ENCODE measurements at regions not wholly inside any gene's neighbourhood (a gene's known extent, or its start where the extent isn't known, plus 50 kb on each side); places are given as distances from the start of the nearest gene placed in this dataset.

- no peak for DNase-seq (ENCODE audit: low read depth, low spot score)
Observed at GRCh38 chr11:91960770-91961169, 263.8 kb upstream of the FAT3 start.

- DNase-seq (ENCODE audit: low read depth, low spot score), result no peak
Observed at GRCh38 chr11:91959411-91959810, 265.2 kb upstream of the FAT3 start.

GRCh38 chr11:91956711-91957110, 267.9 kb upstream of the FAT3 start:
- no peak for DNase-seq (ENCODE audit: low read depth, low spot score)

GRCh38 chr11:91955206-91955605, 269.4 kb upstream of the FAT3 start:
- no peak for DNase-seq (ENCODE audit: low read depth, low spot score)

- no peak for DNase-seq (ENCODE audit: low read depth, low spot score)
Observed at GRCh38 chr11:91952056-91952455, 272.6 kb upstream of the FAT3 start.

- DNase-seq (ENCODE audit: low read depth, low spot score), result no peak
Observed at GRCh38 chr11:91947215-91947820, 277.3 kb upstream of the FAT3 start.

- DNase-seq (ENCODE audit: low read depth, low spot score), result no peak
Observed at GRCh38 chr11:91946397-91946951, 278.1 kb upstream of the FAT3 start.

- no peak for DNase-seq (ENCODE audit: low read depth, low spot score)
Observed at GRCh38 chr11:91935120-91935519, 289.5 kb upstream of the FAT3 start.

- no peak for DNase-seq (ENCODE audit: low read depth, low spot score)
Observed at GRCh38 chr11:91932151-91932821, 292.3 kb upstream of the FAT3 start.

GRCh38 chr11:91927448-91927847, 297.2 kb upstream of the FAT3 start:
- no peak for DNase-seq (ENCODE audit: low read depth, low spot score)

GRCh38 chr11:91926965-91927364, 297.7 kb upstream of the FAT3 start:
- DNase-seq (ENCODE audit: low read depth, low spot score), result no peak

GRCh38 chr11:91922846-91923245, 301.8 kb upstream of the FAT3 start:
- DNase-seq (ENCODE audit: low read depth, low spot score), result no peak

- no peak for DNase-seq (ENCODE audit: low read depth, low spot score)
Observed at GRCh38 chr11:91921974-91922373, 302.6 kb upstream of the FAT3 start.

GRCh38 chr11:91913407-91913806, 311.2 kb upstream of the FAT3 start:
- DNase-seq (ENCODE audit: low read depth, low spot score), result no peak

- DNase-seq (ENCODE audit: low read depth, low spot score), result no peak
Observed at GRCh38 chr11:91912322-91912721, 312.3 kb upstream of the FAT3 start.

GRCh38 chr11:91906871-91907624, 317.6 kb upstream of the FAT3 start:
- no peak for DNase-seq (ENCODE audit: low read depth, low spot score)

GRCh38 chr11:91904792-91905785, 319.5 kb upstream of the FAT3 start:
- no peak for DNase-seq (ENCODE audit: low read depth, low spot score)

GRCh38 chr11:91902312-91902711, 322.3 kb upstream of the FAT3 start:
- no peak for DNase-seq (ENCODE audit: low read depth, low spot score)

GRCh38 chr11:91880660-91881059, 344.0 kb upstream of the FAT3 start:
- no peak for DNase-seq (ENCODE audit: low read depth, low spot score)

- DNase-seq (ENCODE audit: low read depth, low spot score), result no peak
Observed at GRCh38 chr11:91876746-91877145, 347.9 kb upstream of the FAT3 start.

GRCh38 chr11:91872243-91872642, 352.4 kb upstream of the FAT3 start:
- peak; percentile 1 for DNase-seq (ENCODE audit: low read depth, low spot score)
